ENCODE measurements at regions not wholly inside any gene's neighbourhood (a gene's known extent, or its start where the extent isn't known, plus 50 kb on each side); places are given as distances from the start of the nearest gene placed in this dataset.

DNA sequence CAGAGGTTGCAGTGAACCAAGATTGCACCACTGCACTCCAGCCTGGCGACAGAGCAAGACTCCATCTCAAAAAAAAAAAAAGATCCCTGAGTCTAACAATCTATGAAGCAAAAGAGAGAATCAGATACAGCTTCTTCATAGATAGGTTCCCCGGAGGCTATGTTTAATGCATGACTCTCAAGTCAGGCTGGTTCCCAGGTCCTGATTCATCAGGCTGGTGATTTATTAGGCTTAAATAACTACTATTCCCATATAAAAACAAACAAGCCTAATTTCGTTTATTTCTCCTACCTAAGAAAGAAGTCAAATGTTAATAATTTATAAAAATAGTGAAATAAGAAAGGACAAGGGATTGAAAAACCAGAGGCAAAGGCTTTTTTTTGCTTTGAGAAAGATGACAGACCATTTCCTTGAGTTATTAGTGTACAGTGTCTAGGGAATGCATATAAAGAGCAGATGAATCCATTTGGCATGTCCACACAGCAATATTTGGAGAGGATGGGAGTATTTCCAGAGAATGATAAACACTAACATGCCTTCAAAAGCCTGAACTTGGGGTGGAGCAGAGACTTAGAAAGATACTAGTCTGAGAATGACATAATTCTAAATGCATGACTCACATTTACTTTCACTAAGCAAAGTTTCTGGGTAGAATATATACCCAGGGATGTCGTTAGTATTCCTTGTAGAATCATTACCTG, 115.3 kb downstream of the NREP start:
- Histone ChIP-seq H3K4me3 (no peak overlapping the region), H3K4me1 (peaks cover 9% of the 10 kb centered on the region), H3K36me3 (no peaks in the 10 kb centered on the region), H3K27me3 (no peaks in the 10 kb centered on the region), H3K9me3 (peaks cover 6% of the 10 kb centered on the region), H3K27ac (peak overlapping the region; percentile 30)
- intact Hi-C loops (cut with DNase I): no loop called here
- no peak for DNase-seq (ENCODE audit: extremely low spot score in 2 of 2)
- no peak for TF ChIP-seq CTCF (IDR thresholded peaks at IDR 0.05)
- peak in 1 of 2 donors; percentile 31 for TF ChIP-seq POLR2AphosphoS5 (IDR thresholded peaks at IDR 0.05; ENCODE audit: insufficient read depth in 1 of 2, low read depth in 1 of 2)

DNA sequence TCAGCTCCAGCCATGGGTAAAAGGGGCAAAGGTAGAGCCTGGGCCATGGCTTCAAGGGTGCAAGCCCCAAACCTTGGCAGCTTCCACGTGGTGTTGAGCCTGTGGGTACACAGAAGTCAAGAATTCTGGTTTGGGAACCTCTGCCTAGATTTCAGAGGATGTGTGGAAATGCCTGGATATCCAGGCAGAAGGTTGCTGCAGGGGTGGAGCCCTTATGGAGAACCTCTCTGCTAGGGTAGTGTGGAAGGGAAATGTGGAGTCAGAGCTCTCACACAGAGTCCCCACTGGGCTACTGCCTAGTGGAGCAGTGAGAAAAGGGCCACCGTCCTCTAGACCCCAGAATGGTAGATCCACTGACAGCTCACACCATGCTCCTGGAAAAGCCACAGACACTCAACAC, 117.1 kb downstream of the NREP start:
- H3K27me3 ChIP-seq: no peaks in the 10 kb centered on the region
- H3K27ac ChIP-seq: no peak overlapping the region
- peaks cover 23% of the 10 kb centered on the region for H3K4me1 ChIP-seq
- intact Hi-C loops (cut with DNase I): no loop called here
- H3K4me3 ChIP-seq: no peak overlapping the region
- H3K36me3 ChIP-seq: no peaks in the 10 kb centered on the region
- DNase-seq (ENCODE audit: extremely low spot score in 2 of 2): no peak
- TF ChIP-seq CTCF (IDR thresholded peaks at IDR 0.05): no peak
- TF ChIP-seq POLR2AphosphoS5 (IDR thresholded peaks at IDR 0.05; ENCODE audit: insufficient read depth in 1 of 2, low read depth in 1 of 2): no peak
- TF ChIP-seq POLR2A (IDR thresholded peaks at IDR 0.05): no peak
- peaks cover 6% of the 10 kb centered on the region for H3K9me3 ChIP-seq

GRCh38 chr5:111636736-111637135, 120.3 kb downstream of the NREP start:
- H3K27ac ChIP-seq: no peak overlapping the region
- DNase-seq (ENCODE audit: extremely low spot score in 2 of 2): no peak
- TF ChIP-seq CTCF (IDR thresholded peaks at IDR 0.05) (no peak), POLR2A (IDR thresholded peaks at IDR 0.05) (no peak), POLR2AphosphoS5 (IDR thresholded peaks at IDR 0.05; ENCODE audit: insufficient read depth in 1 of 2, low read depth in 1 of 2) (no peak)
- intact Hi-C loops (cut with DNase I): no loop called here
- peaks cover 6% of the 10 kb centered on the region for H3K9me3 ChIP-seq
- no peaks in the 10 kb centered on the region for H3K36me3 ChIP-seq
- no peaks in the 10 kb centered on the region for H3K27me3 ChIP-seq
- peaks cover 16% of the 10 kb centered on the region for H3K4me1 ChIP-seq
- no peak overlapping the region for H3K4me3 ChIP-seq

- Histone ChIP-seq H3K4me3 (no peak overlapping the region), H3K36me3 (no peaks in the 10 kb centered on the region), H3K4me1 (peaks cover 14% of the 10 kb centered on the region), H3K9me3 (peaks cover 6% of the 10 kb centered on the region), H3K27ac (no peak overlapping the region), H3K27me3 (no peaks in the 10 kb centered on the region)
- no peak for TF ChIP-seq POLR2AphosphoS5 (IDR thresholded peaks at IDR 0.05; ENCODE audit: insufficient read depth in 1 of 2, low read depth in 1 of 2)
- no peak for TF ChIP-seq CTCF (IDR thresholded peaks at IDR 0.05)
- no peak for TF ChIP-seq POLR2A (IDR thresholded peaks at IDR 0.05)
- intact Hi-C loops (cut with DNase I): no loop called here
- no peak for DNase-seq (ENCODE audit: extremely low spot score in 2 of 2)
These were observed 121.0 kb downstream of the NREP start for GRCh38 chr5:111635916-111636570.

Data from vagina (tissue), 2 donors.